NB4 (cell line): ENCODE measurements at regions not wholly inside any gene's neighbourhood (a gene's known extent, or its start where the extent isn't known, plus 50 kb on each side); places are given as distances from the start of the nearest gene placed in this dataset.

Experiments used
- CTCF ChIP-seq: IDR thresholded peaks from one replicate; pipeline ENCODE4 v1.5.1; 2012; ENCODE audit warnings: low read depth, low read length
- MAX ChIP-seq: IDR thresholded peaks from 2 replicates; pipeline ENCODE4 v1.6.1; 2011; ENCODE audit warnings: low read depth, low read length
- MYC ChIP-seq: IDR thresholded peaks from 2 replicates; pipeline ENCODE4 v1.6.1; 2011; ENCODE audit warnings: low read depth, low read length
- POLR2A ChIP-seq: IDR thresholded peaks from 2 replicates; pipeline ENCODE4 v1.6.1; 2011; ENCODE audit warnings: mild to moderate bottlenecking; ENCODE audit not compliant: insufficient read length; ENCODE audit errors: extremely low read depth

GRCh38 chr7:50865450-50865849 lies 82.8 kb upstream of the GRB10 start:
- TF ChIP-seq MAX (no peak), CTCF (no peak), MYC (no peak), POLR2A (no peak)
